ENCODE measurements at regions not wholly inside any gene's neighbourhood (a gene's known extent, or its start where the extent isn't known, plus 50 kb on each side); places are given as distances from the start of the nearest gene placed in this dataset.

- Mint-ChIP-seq H3K4me3 (no peak overlapping the region), H3K27ac (no peak overlapping the region)
Observed at GRCh38 chr20:48273843-48274242, 488.6 kb upstream of the SULF2 start.

GRCh38 chr20:48270885-48271284 is 485.6 kb upstream of the SULF2 start:
- H3K4me1 ChIP-seq (ENCODE audit: control insufficient read depth in 1 of 2, insufficient read depth in 2 of 2, low read length in 2 of 2), result no peaks in the 10 kb centered on the region
- Mint-ChIP-seq H3K27ac (no peak overlapping the region), H3K9me3 (peaks cover 0 to 5% (median 2%) of the 10 kb centered on the region in 7 donors), H3K36me3 (no peaks in the 10 kb centered on the region), H3K27me3 (ENCODE audit: low read depth in 3 of 3) (peaks cover 1 to 14% (median 4%) of the 10 kb centered on the region in 3 donors), H3K4me3 (no peak overlapping the region), H3K4me1 (no peaks in the 10 kb centered on the region)
- no peaks in the 10 kb centered on the region for H4K20me1 ChIP-seq (ENCODE audit: insufficient read depth, low read length)
- H3K4me2 ChIP-seq (replicated peaks; ENCODE audit: extremely low read depth, low read length, poor library complexity, severe bottlenecking), result no peak overlapping the region
- H2AFZ ChIP-seq (ENCODE audit: insufficient read depth, low read depth, low read length, poor library complexity, severe bottlenecking), result no peak overlapping the region
- no peak overlapping the region for H3K4me3 ChIP-seq (replicated peaks in 1 of 3; ENCODE audit: low read depth in 2 of 3, low read length in 3 of 3)
- H3K27ac ChIP-seq (ENCODE audit: low read depth in 1 of 2, low read length in 2 of 2), result no peak overlapping the region
- no peak for TF ChIP-seq CTCF (IDR thresholded peaks at IDR 0.05)
- no peaks in the 10 kb centered on the region for H3K36me3 ChIP-seq (replicated peaks in 1 of 2; ENCODE audit: control insufficient read depth in 1 of 2, insufficient read depth in 2 of 2, low read length in 2 of 2)
- no peaks in the 10 kb centered on the region for H3K79me2 ChIP-seq (ENCODE audit: insufficient read depth, low read length)
- no CpG with 5 or more reads among the region's 1 CpG for WGBS (ENCODE audit: insufficient coverage)
- no peak for DNase-seq
- H3K27me3 ChIP-seq (ENCODE audit: control insufficient read depth in 2 of 2, insufficient read depth in 2 of 2, low read length in 2 of 2), result peaks cover 0 to 2% of the 10 kb centered on the region in 2 donors
- H3K9ac ChIP-seq (ENCODE audit: insufficient read depth, low read length, poor library complexity, severe bottlenecking), result no peak overlapping the region
- no peaks in the 10 kb centered on the region for H3K9me3 ChIP-seq (replicated peaks in 1 of 2; ENCODE audit: control insufficient read depth in 1 of 2, insufficient read depth in 1 of 2, low read length in 2 of 2)
- intact Hi-C loops (cut with micrococcal nuclease), result no loop called here

More at GRCh38 chr20:48273843-48274242, 488.6 kb upstream of the SULF2 start:
- H2AFZ ChIP-seq (ENCODE audit: insufficient read depth, low read depth, low read length, poor library complexity, severe bottlenecking), result no peak overlapping the region
- H3K36me3 Mint-ChIP-seq, result no peaks in the 10 kb centered on the region
- no peaks in the 10 kb centered on the region for H3K9me3 ChIP-seq (replicated peaks in 1 of 2; ENCODE audit: control insufficient read depth in 1 of 2, insufficient read depth in 1 of 2, low read length in 2 of 2)
- H3K79me2 ChIP-seq (ENCODE audit: insufficient read depth, low read length), result no peaks in the 10 kb centered on the region
- no peak overlapping the region for H3K4me2 ChIP-seq (replicated peaks; ENCODE audit: extremely low read depth, low read length, poor library complexity, severe bottlenecking)
- no peak for DNase-seq
- H4K20me1 ChIP-seq (ENCODE audit: insufficient read depth, low read length), result no peaks in the 10 kb centered on the region
- H3K9me3 Mint-ChIP-seq, result peaks cover 0 to 2% (median 0%) of the 10 kb centered on the region in 7 donors
- no peak overlapping the region for H3K27ac ChIP-seq (ENCODE audit: low read depth in 1 of 2, low read length in 2 of 2)
- H3K27me3 Mint-ChIP-seq (ENCODE audit: low read depth in 3 of 3), result peaks cover 1 to 12% (median 2%) of the 10 kb centered on the region in 3 donors
- TF ChIP-seq CTCF (IDR thresholded peaks at IDR 0.05), result no peak
- H3K36me3 ChIP-seq (replicated peaks in 1 of 2; ENCODE audit: control insufficient read depth in 1 of 2, insufficient read depth in 2 of 2, low read length in 2 of 2), result no peaks in the 10 kb centered on the region
- H3K4me1 Mint-ChIP-seq, result no peaks in the 10 kb centered on the region
- intact Hi-C loops (cut with micrococcal nuclease), result no loop called here
- no peak overlapping the region for H3K9ac ChIP-seq (ENCODE audit: insufficient read depth, low read length, poor library complexity, severe bottlenecking)
- no peak overlapping the region for H3K4me3 ChIP-seq (replicated peaks in 1 of 3; ENCODE audit: low read depth in 2 of 3, low read length in 3 of 3)
- peaks cover 0 to 2% of the 10 kb centered on the region in 2 donors for H3K27me3 ChIP-seq (ENCODE audit: control insufficient read depth in 2 of 2, insufficient read depth in 2 of 2, low read length in 2 of 2)
- H3K4me1 ChIP-seq (ENCODE audit: control insufficient read depth in 1 of 2, insufficient read depth in 2 of 2, low read length in 2 of 2), result no peaks in the 10 kb centered on the region

Measured in CD14-positive monocyte (primary cell).